Bronchial epithelial cell (primary cell): ENCODE measurements at regions not wholly inside any gene's neighbourhood (a gene's known extent, or its start where the extent isn't known, plus 50 kb on each side); places are given as distances from the start of the nearest gene placed in this dataset.

Experiments
- DNase-seq: peaks from one replicate; pipeline ENCODE4 v3.0.0-alpha.2; 2010; ENCODE audit warnings: low read depth
- FAIRE-seq: peaks from 2 replicates; lab custom pipeline; 2011; peaks lifted over from hg19 to GRCh38; lab: Jason Lieb, UNC
- H3K27me3 ChIP-seq: 2 replicates; pipeline ENCODE4 v1.5.1; 2011; ENCODE audit warnings: low read length; ENCODE audit not compliant: control insufficient read depth, insufficient read depth
- H3K36me3 ChIP-seq: 2 replicates; pipeline ENCODE4 v1.5.1; 2011; ENCODE audit warnings: low read length; ENCODE audit not compliant: control insufficient read depth, insufficient read depth
- H3K4me3 ChIP-seq: 2 replicates; pipeline ENCODE4 v1.5.1; 2011; ENCODE audit warnings: mild to moderate bottlenecking, low read depth, low read length, control low read depth
- CTCF ChIP-seq: IDR thresholded peaks from 2 replicates; pipeline ENCODE4 v1.5.1; 2011; ENCODE audit warnings: mild to moderate bottlenecking, moderate library complexity, low read length, control low read depth, inconsistent platforms; ENCODE audit not compliant: insufficient read depth, severe bottlenecking

GRCh38 chr9:28234133-28234893 is 661.0 kb upstream of the C9orf72 start:
- DNase-seq (no peak), FAIRE-seq (no peak)
- H3K36me3 ChIP-seq, result no peaks in the 10 kb centered on the region
- no peak for TF ChIP-seq CTCF
- no peak overlapping the region for H3K4me3 ChIP-seq
- no peaks in the 10 kb centered on the region for H3K27me3 ChIP-seq

GRCh38 chr9:28234894-28235277 is 661.6 kb upstream of the C9orf72 start:
- H3K27me3 ChIP-seq, result no peaks in the 10 kb centered on the region
- DNase-seq (peak; percentile 94), FAIRE-seq (no peak)
- no peak for TF ChIP-seq CTCF
- no peaks in the 10 kb centered on the region for H3K36me3 ChIP-seq
- H3K4me3 ChIP-seq, result no peak overlapping the region

GRCh38 chr9:28249424-28249823 is 676.1 kb upstream of the C9orf72 start:
- no peak for TF ChIP-seq CTCF
- H3K36me3 ChIP-seq, result no peaks in the 10 kb centered on the region
- no peaks in the 10 kb centered on the region for H3K27me3 ChIP-seq
- no peak for FAIRE-seq
- no peak overlapping the region for H3K4me3 ChIP-seq
- DNase-seq, result no peak

GRCh38 chr9:28255174-28255573 is 681.9 kb upstream of the C9orf72 start:
- no peak for TF ChIP-seq CTCF
- FAIRE-seq (no peak), DNase-seq (no peak)
- Histone ChIP-seq H3K4me3 (no peak overlapping the region), H3K36me3 (no peaks in the 10 kb centered on the region), H3K27me3 (no peaks in the 10 kb centered on the region)

GRCh38 chr9:28260330-28260729 is 687.0 kb upstream of the C9orf72 start:
- no peak overlapping the region for H3K4me3 ChIP-seq
- no peaks in the 10 kb centered on the region for H3K27me3 ChIP-seq
- H3K36me3 ChIP-seq, result no peaks in the 10 kb centered on the region
- peak; percentile 50 for DNase-seq
- no peak for TF ChIP-seq CTCF
- no peak for FAIRE-seq

GRCh38 chr9:28264368-28264767 is 691.1 kb upstream of the C9orf72 start:
- DNase-seq (peak; percentile 81), FAIRE-seq (no peak)
- Histone ChIP-seq H3K4me3 (no peak overlapping the region), H3K36me3 (no peaks in the 10 kb centered on the region), H3K27me3 (no peaks in the 10 kb centered on the region)
- no peak for TF ChIP-seq CTCF
